ENCODE measurements at regions not wholly inside any gene's neighbourhood (a gene's known extent, or its start where the extent isn't known, plus 50 kb on each side); places are given as distances from the start of the nearest gene placed in this dataset.

- Histone ChIP-seq H3K9me3 (ENCODE audit: control insufficient read depth in 1 of 2, low read length in 2 of 2) (no peaks in the 10 kb centered on the region), H3K4me3 (ENCODE audit: low read depth in 1 of 2, low read length in 2 of 2) (no peak overlapping the region), H3K27me3 (ENCODE audit: low read depth, low read length) (no peaks in the 10 kb centered on the region), H3K4me1 (ENCODE audit: control insufficient read depth in 1 of 2, insufficient read depth in 2 of 2, low read length in 2 of 2) (no peaks in the 10 kb centered on the region), H3K36me3 (ENCODE audit: control insufficient read depth in 1 of 2, insufficient read depth in 2 of 2, low read length in 2 of 2) (no peaks in the 10 kb centered on the region), H3K27ac (ENCODE audit: low read length) (no peak overlapping the region)
Observed at GRCh38 chr10:44773565-44773964, 137.6 kb upstream of the TMEM72 start.

GRCh38 chr10:44774676-44775401 is 136.3 kb upstream of the TMEM72 start:
- Histone ChIP-seq H3K4me3 (ENCODE audit: low read depth in 1 of 2, low read length in 2 of 2) (no peak overlapping the region), H3K27ac (ENCODE audit: low read length) (no peak overlapping the region), H3K27me3 (ENCODE audit: low read depth, low read length) (no peaks in the 10 kb centered on the region), H3K9me3 (ENCODE audit: control insufficient read depth in 1 of 2, low read length in 2 of 2) (no peaks in the 10 kb centered on the region), H3K4me1 (ENCODE audit: control insufficient read depth in 1 of 2, insufficient read depth in 2 of 2, low read length in 2 of 2) (no peaks in the 10 kb centered on the region), H3K36me3 (ENCODE audit: control insufficient read depth in 1 of 2, insufficient read depth in 2 of 2, low read length in 2 of 2) (no peaks in the 10 kb centered on the region)

- no peaks in the 10 kb centered on the region for H3K27me3 ChIP-seq (ENCODE audit: low read depth, low read length)
- H3K27ac ChIP-seq (ENCODE audit: low read length): no peak overlapping the region
- H3K36me3 ChIP-seq (ENCODE audit: control insufficient read depth in 1 of 2, insufficient read depth in 2 of 2, low read length in 2 of 2): no peaks in the 10 kb centered on the region
- peaks cover 0 to under 1% of the 10 kb centered on the region in 2 donors for H3K4me1 ChIP-seq (ENCODE audit: control insufficient read depth in 1 of 2, insufficient read depth in 2 of 2, low read length in 2 of 2)
- no peaks in the 10 kb centered on the region for H3K9me3 ChIP-seq (ENCODE audit: control insufficient read depth in 1 of 2, low read length in 2 of 2)
- H3K4me3 ChIP-seq (ENCODE audit: low read depth in 1 of 2, low read length in 2 of 2): no peak overlapping the region
Observed at GRCh38 chr10:44775402-44775741, 135.8 kb upstream of the TMEM72 start.

GRCh38 chr10:44776181-44776580 is 135.0 kb upstream of the TMEM72 start:
- no peaks in the 10 kb centered on the region for H3K36me3 ChIP-seq (ENCODE audit: control insufficient read depth in 1 of 2, insufficient read depth in 2 of 2, low read length in 2 of 2)

GRCh38 chr10:44779511-44779910 is 131.6 kb upstream of the TMEM72 start:
- H3K4me1 ChIP-seq (ENCODE audit: control insufficient read depth in 1 of 2, insufficient read depth in 2 of 2, low read length in 2 of 2): peaks cover 0 to 4% of the 10 kb centered on the region in 2 donors
- H3K27me3 ChIP-seq (ENCODE audit: low read depth, low read length): no peaks in the 10 kb centered on the region
- no peak overlapping the region for H3K27ac ChIP-seq (ENCODE audit: low read length)
- no peaks in the 10 kb centered on the region for H3K36me3 ChIP-seq (ENCODE audit: control insufficient read depth in 1 of 2, insufficient read depth in 2 of 2, low read length in 2 of 2)
- H3K9me3 ChIP-seq (ENCODE audit: control insufficient read depth in 1 of 2, low read length in 2 of 2): no peaks in the 10 kb centered on the region
- no peak overlapping the region for H3K4me3 ChIP-seq (ENCODE audit: low read depth in 1 of 2, low read length in 2 of 2)

More at GRCh38 chr10:44776181-44776580, 135.0 kb upstream of the TMEM72 start:
- H3K4me1 ChIP-seq (ENCODE audit: control insufficient read depth in 1 of 2, insufficient read depth in 2 of 2, low read length in 2 of 2): peaks cover 0 to 4% of the 10 kb centered on the region in 2 donors
- no peaks in the 10 kb centered on the region for H3K27me3 ChIP-seq (ENCODE audit: low read depth, low read length)
- no peak overlapping the region for H3K4me3 ChIP-seq (ENCODE audit: low read depth in 1 of 2, low read length in 2 of 2)
- no peaks in the 10 kb centered on the region for H3K9me3 ChIP-seq (ENCODE audit: control insufficient read depth in 1 of 2, low read length in 2 of 2)
- no peak overlapping the region for H3K27ac ChIP-seq (ENCODE audit: low read length)

- H3K4me1 ChIP-seq (ENCODE audit: control insufficient read depth in 1 of 2, insufficient read depth in 2 of 2, low read length in 2 of 2): peaks cover 0 to 4% of the 10 kb centered on the region in 2 donors
- H3K9me3 ChIP-seq (ENCODE audit: control insufficient read depth in 1 of 2, low read length in 2 of 2): no peaks in the 10 kb centered on the region
- no peak overlapping the region for H3K27ac ChIP-seq (ENCODE audit: low read length)
- H3K36me3 ChIP-seq (ENCODE audit: control insufficient read depth in 1 of 2, insufficient read depth in 2 of 2, low read length in 2 of 2): no peaks in the 10 kb centered on the region
- no peak overlapping the region for H3K4me3 ChIP-seq (ENCODE audit: low read depth in 1 of 2, low read length in 2 of 2)
- no peaks in the 10 kb centered on the region for H3K27me3 ChIP-seq (ENCODE audit: low read depth, low read length)
Observed at GRCh38 chr10:44780426-44780825, 130.7 kb upstream of the TMEM72 start.

GRCh38 chr10:44781131-44781530 is 130.0 kb upstream of the TMEM72 start:
- Histone ChIP-seq H3K27me3 (ENCODE audit: low read depth, low read length) (no peaks in the 10 kb centered on the region), H3K27ac (ENCODE audit: low read length) (no peak overlapping the region), H3K4me1 (ENCODE audit: control insufficient read depth in 1 of 2, insufficient read depth in 2 of 2, low read length in 2 of 2) (peaks cover 0 to 4% of the 10 kb centered on the region in 2 donors), H3K36me3 (ENCODE audit: control insufficient read depth in 1 of 2, insufficient read depth in 2 of 2, low read length in 2 of 2) (no peaks in the 10 kb centered on the region), H3K9me3 (ENCODE audit: control insufficient read depth in 1 of 2, low read length in 2 of 2) (no peaks in the 10 kb centered on the region), H3K4me3 (ENCODE audit: low read depth in 1 of 2, low read length in 2 of 2) (no peak overlapping the region)

GRCh38 chr10:44786286-44786850 is 124.8 kb upstream of the TMEM72 start:
- H3K4me3 ChIP-seq (ENCODE audit: low read depth in 1 of 2, low read length in 2 of 2): no peak overlapping the region
- H3K4me1 ChIP-seq (ENCODE audit: control insufficient read depth in 1 of 2, insufficient read depth in 2 of 2, low read length in 2 of 2): no peaks in the 10 kb centered on the region
- no peaks in the 10 kb centered on the region for H3K36me3 ChIP-seq (ENCODE audit: control insufficient read depth in 1 of 2, insufficient read depth in 2 of 2, low read length in 2 of 2)
- no peak overlapping the region for H3K27ac ChIP-seq (ENCODE audit: low read length)
- no peaks in the 10 kb centered on the region for H3K9me3 ChIP-seq (ENCODE audit: control insufficient read depth in 1 of 2, low read length in 2 of 2)
- no peaks in the 10 kb centered on the region for H3K27me3 ChIP-seq (ENCODE audit: low read depth, low read length)

GRCh38 chr10:44787480-44788075 is 123.6 kb upstream of the TMEM72 start:
- H3K4me3 ChIP-seq (ENCODE audit: low read depth in 1 of 2, low read length in 2 of 2): no peak overlapping the region
- H3K27ac ChIP-seq (ENCODE audit: low read length): no peak overlapping the region
- H3K36me3 ChIP-seq (ENCODE audit: control insufficient read depth in 1 of 2, insufficient read depth in 2 of 2, low read length in 2 of 2): no peaks in the 10 kb centered on the region
- H3K27me3 ChIP-seq (ENCODE audit: low read depth, low read length): no peaks in the 10 kb centered on the region
- H3K4me1 ChIP-seq (ENCODE audit: control insufficient read depth in 1 of 2, insufficient read depth in 2 of 2, low read length in 2 of 2): peaks cover 0 to 9% of the 10 kb centered on the region in 2 donors
- H3K9me3 ChIP-seq (ENCODE audit: control insufficient read depth in 1 of 2, low read length in 2 of 2): no peaks in the 10 kb centered on the region

GRCh38 chr10:44788147-44789129 is 122.7 kb upstream of the TMEM72 start:
- Histone ChIP-seq H3K9me3 (ENCODE audit: control insufficient read depth in 1 of 2, low read length in 2 of 2) (no peaks in the 10 kb centered on the region), H3K36me3 (ENCODE audit: control insufficient read depth in 1 of 2, insufficient read depth in 2 of 2, low read length in 2 of 2) (no peaks in the 10 kb centered on the region), H3K27me3 (ENCODE audit: low read depth, low read length) (no peaks in the 10 kb centered on the region), H3K4me1 (ENCODE audit: control insufficient read depth in 1 of 2, insufficient read depth in 2 of 2, low read length in 2 of 2) (peaks cover 0 to 12% of the 10 kb centered on the region in 2 donors), H3K4me3 (ENCODE audit: low read depth in 1 of 2, low read length in 2 of 2) (no peak overlapping the region), H3K27ac (ENCODE audit: low read length) (no peak overlapping the region)
